Fibroblast of lung (primary cell): ENCODE measurements at regions not wholly inside any gene's neighbourhood (a gene's known extent, or its start where the extent isn't known, plus 50 kb on each side); places are given as distances from the start of the nearest gene placed in this dataset.

Experiments used
- EZH2 ChIP-seq: IDR thresholded peaks from 2 replicates; pipeline ENCODE4 v1.5.1; 2012; ENCODE audit warnings: low read length, control low read depth, mild to moderate bottlenecking; ENCODE audit errors: missing control alignments
- TF ChIP-seq, protein P1 (sequence below), 2 donors: IDR thresholded peaks in 1 of 2; conservative IDR thresholded peaks in 1 of 2; 1 replicate in 1 of 2; 2 replicates in 1 of 2; pipeline ENCODE4 v1.5.1; 2011 to 2012; ENCODE audit warnings: low read length in 2 of 2, control low read depth in 1 of 2, inconsistent platforms in 1 of 2, low read depth in 1 of 2, mild to moderate bottlenecking in 1 of 2

DNA sequence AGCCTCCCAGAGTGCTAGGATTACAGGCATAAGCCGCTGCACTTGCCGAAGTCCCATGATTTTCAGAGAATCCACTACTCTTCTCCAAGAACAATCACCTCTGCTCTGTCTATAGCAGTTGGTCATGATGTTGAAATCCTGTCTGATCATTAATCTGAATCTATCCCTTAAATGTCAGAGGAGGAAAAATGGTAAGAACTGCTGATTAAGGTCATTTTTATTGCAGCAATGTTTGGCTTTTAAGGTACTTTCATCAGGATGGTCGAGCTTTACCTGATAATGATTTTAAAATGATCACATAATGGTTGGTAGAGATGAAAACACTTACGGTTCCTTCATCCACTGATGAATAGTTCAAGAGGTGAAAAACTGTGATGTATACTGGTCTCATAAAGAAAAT lies 968.6 kb downstream of the TLE4 start:
- TF ChIP-seq, protein P1, sequence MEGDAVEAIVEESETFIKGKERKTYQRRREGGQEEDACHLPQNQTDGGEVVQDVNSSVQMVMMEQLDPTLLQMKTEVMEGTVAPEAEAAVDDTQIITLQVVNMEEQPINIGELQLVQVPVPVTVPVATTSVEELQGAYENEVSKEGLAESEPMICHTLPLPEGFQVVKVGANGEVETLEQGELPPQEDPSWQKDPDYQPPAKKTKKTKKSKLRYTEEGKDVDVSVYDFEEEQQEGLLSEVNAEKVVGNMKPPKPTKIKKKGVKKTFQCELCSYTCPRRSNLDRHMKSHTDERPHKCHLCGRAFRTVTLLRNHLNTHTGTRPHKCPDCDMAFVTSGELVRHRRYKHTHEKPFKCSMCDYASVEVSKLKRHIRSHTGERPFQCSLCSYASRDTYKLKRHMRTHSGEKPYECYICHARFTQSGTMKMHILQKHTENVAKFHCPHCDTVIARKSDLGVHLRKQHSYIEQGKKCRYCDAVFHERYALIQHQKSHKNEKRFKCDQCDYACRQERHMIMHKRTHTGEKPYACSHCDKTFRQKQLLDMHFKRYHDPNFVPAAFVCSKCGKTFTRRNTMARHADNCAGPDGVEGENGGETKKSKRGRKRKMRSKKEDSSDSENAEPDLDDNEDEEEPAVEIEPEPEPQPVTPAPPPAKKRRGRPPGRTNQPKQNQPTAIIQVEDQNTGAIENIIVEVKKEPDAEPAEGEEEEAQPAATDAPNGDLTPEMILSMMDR (conservative IDR thresholded peaks at IDR 0.05 in 1 of 2, IDR thresholded peaks at IDR 0.05 in 1 of 2; ENCODE audit: low read depth in 1 of 2, low read length in 2 of 2), result no peak
- TF ChIP-seq EZH2, result no peak
